Keratinocyte (primary cell): ENCODE measurements at regions not wholly inside any gene's neighbourhood (a gene's known extent, or its start where the extent isn't known, plus 50 kb on each side); places are given as distances from the start of the nearest gene placed in this dataset.

ENCODE experiments used
- EZH2 ChIP-seq: IDR thresholded peaks from one replicate; pipeline ENCODE4 v1.6.1; 2012; ENCODE audit warnings: inconsistent platforms, mild to moderate bottlenecking, low read length, moderate library complexity
- TF ChIP-seq, protein P1 (sequence below), 3 experiments: IDR thresholded peaks in 1 of 3; conservative IDR thresholded peaks in 1 of 3; optimal IDR thresholded peaks in 1 of 3; 2 replicates in 2 of 3; 3 replicates in 1 of 3; pipeline versions ENCODE3 to v1.5.1; 2011; ENCODE audit warnings: low read length in 3 of 3, mild to moderate bottlenecking in 3 of 3, moderate library complexity in 2 of 3, control low read depth in 1 of 3, inconsistent platforms in 1 of 3; ENCODE audit not compliant: insufficient read depth in 2 of 3; ENCODE audit errors: extremely low read depth in 1 of 3

GRCh38 chr2:4356541-4356940, 653.2 kb downstream of the DCDC2C start:
- TF ChIP-seq, protein P1, sequence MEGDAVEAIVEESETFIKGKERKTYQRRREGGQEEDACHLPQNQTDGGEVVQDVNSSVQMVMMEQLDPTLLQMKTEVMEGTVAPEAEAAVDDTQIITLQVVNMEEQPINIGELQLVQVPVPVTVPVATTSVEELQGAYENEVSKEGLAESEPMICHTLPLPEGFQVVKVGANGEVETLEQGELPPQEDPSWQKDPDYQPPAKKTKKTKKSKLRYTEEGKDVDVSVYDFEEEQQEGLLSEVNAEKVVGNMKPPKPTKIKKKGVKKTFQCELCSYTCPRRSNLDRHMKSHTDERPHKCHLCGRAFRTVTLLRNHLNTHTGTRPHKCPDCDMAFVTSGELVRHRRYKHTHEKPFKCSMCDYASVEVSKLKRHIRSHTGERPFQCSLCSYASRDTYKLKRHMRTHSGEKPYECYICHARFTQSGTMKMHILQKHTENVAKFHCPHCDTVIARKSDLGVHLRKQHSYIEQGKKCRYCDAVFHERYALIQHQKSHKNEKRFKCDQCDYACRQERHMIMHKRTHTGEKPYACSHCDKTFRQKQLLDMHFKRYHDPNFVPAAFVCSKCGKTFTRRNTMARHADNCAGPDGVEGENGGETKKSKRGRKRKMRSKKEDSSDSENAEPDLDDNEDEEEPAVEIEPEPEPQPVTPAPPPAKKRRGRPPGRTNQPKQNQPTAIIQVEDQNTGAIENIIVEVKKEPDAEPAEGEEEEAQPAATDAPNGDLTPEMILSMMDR (optimal IDR thresholded peaks at IDR 0.05 in 1 of 3, IDR thresholded peaks at IDR 0.05 in 1 of 3, conservative IDR thresholded peaks at IDR 0.05 in 1 of 3; ENCODE audit: extremely low read depth in 1 of 3, insufficient read depth in 2 of 3, low read length in 3 of 3) = no peak
- TF ChIP-seq EZH2 = no peak
